Hepatocyte (in vitro differentiated cells): ENCODE measurements at regions not wholly inside any gene's neighbourhood (a gene's known extent, or its start where the extent isn't known, plus 50 kb on each side); places are given as distances from the start of the nearest gene placed in this dataset.

ENCODE experiments used
- EZH2phosphoT487 ChIP-seq: fragments of 200-600 bp; sonication (generic); IDR thresholded peaks from one replicate; pipeline ENCODE4 v1.6.1; 2018; ENCODE audit warnings: antibody characterized with exemption, mild to moderate bottlenecking, low read depth, moderate library complexity; ENCODE audit not compliant: unreplicated experiment, severe bottlenecking
- TF ChIP-seq, protein P1 (sequence below): fragments of 200-600 bp; sonication (generic); IDR thresholded peaks from 2 replicates; pipeline ENCODE4 v1.5.1; 2016; ENCODE audit warnings: antibody characterized with exemption, mild to moderate bottlenecking; ENCODE audit not compliant: poor library complexity

GRCh38 chr6:74073999-74074398 lies 378.0 kb downstream of the CD109 start:
- TF ChIP-seq, protein P1, sequence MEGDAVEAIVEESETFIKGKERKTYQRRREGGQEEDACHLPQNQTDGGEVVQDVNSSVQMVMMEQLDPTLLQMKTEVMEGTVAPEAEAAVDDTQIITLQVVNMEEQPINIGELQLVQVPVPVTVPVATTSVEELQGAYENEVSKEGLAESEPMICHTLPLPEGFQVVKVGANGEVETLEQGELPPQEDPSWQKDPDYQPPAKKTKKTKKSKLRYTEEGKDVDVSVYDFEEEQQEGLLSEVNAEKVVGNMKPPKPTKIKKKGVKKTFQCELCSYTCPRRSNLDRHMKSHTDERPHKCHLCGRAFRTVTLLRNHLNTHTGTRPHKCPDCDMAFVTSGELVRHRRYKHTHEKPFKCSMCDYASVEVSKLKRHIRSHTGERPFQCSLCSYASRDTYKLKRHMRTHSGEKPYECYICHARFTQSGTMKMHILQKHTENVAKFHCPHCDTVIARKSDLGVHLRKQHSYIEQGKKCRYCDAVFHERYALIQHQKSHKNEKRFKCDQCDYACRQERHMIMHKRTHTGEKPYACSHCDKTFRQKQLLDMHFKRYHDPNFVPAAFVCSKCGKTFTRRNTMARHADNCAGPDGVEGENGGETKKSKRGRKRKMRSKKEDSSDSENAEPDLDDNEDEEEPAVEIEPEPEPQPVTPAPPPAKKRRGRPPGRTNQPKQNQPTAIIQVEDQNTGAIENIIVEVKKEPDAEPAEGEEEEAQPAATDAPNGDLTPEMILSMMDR, result no peak
- no peak for TF ChIP-seq EZH2phosphoT487
